Sigmoid colon (tissue), 4 donors: ENCODE measurements at regions not wholly inside any gene's neighbourhood (a gene's known extent, or its start where the extent isn't known, plus 50 kb on each side); places are given as distances from the start of the nearest gene placed in this dataset.

ENCODE experiments used
- EP300 ChIP-seq, 4 donors: sonication (generic); formaldehyde crosslinking; IDR thresholded peaks; one replicate each; pipeline ENCODE4 v1.6.1; 2017; ENCODE audit warnings: antibody characterized with exemption in 4 of 4
- POLR2A ChIP-seq, 2 donors: fragments of 450-650 bp; IDR thresholded peaks; one replicate each; pipeline ENCODE4 v1.6.1; 2016; ENCODE audit warnings: antibody characterized with exemption in 2 of 2, mild to moderate bottlenecking in 2 of 2, moderate library complexity in 2 of 2
- TF ChIP-seq, protein P1 (sequence below), 4 experiments: fragments of 450-650 bp in 3 of 4; fragments of 200-600 bp in 1 of 4; IDR thresholded peaks; one replicate each; pipeline ENCODE4 v1.5.1; 2016 to 2019; ENCODE audit warnings: antibody characterized with exemption in 4 of 4, mild to moderate bottlenecking in 3 of 4, moderate library complexity in 2 of 4

- TF ChIP-seq, protein P1, sequence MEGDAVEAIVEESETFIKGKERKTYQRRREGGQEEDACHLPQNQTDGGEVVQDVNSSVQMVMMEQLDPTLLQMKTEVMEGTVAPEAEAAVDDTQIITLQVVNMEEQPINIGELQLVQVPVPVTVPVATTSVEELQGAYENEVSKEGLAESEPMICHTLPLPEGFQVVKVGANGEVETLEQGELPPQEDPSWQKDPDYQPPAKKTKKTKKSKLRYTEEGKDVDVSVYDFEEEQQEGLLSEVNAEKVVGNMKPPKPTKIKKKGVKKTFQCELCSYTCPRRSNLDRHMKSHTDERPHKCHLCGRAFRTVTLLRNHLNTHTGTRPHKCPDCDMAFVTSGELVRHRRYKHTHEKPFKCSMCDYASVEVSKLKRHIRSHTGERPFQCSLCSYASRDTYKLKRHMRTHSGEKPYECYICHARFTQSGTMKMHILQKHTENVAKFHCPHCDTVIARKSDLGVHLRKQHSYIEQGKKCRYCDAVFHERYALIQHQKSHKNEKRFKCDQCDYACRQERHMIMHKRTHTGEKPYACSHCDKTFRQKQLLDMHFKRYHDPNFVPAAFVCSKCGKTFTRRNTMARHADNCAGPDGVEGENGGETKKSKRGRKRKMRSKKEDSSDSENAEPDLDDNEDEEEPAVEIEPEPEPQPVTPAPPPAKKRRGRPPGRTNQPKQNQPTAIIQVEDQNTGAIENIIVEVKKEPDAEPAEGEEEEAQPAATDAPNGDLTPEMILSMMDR (IDR thresholded peaks at IDR 0.05), result no peak
- TF ChIP-seq EP300 (IDR thresholded peaks at IDR 0.05), result no peak
- TF ChIP-seq POLR2A (IDR thresholded peaks at IDR 0.05), result no peak
Observed at GRCh38 chr5:124103671-124104070, 591.7 kb downstream of the CSNK1G3 start.
